ENCODE measurements at regions not wholly inside any gene's neighbourhood (a gene's known extent, or its start where the extent isn't known, plus 50 kb on each side); places are given as distances from the start of the nearest gene placed in this dataset.
"Not testable (repeated sequence)": the region's sequence is repeated elsewhere in the genome, so short reads cannot be mapped to it uniquely, and the experiment has no call there.

GRCh38 chr5:51632793-51633192 lies 249.5 kb downstream of the ISL1 start:
- no peak overlapping the region for H2AFZ ChIP-seq (ENCODE audit: low read depth, low read length)
- TF ChIP-seq EP300 (conservative IDR thresholded peaks at IDR 0.05; ENCODE audit: poor library complexity, severe bottlenecking) = no peak
- TF ChIP-seq TAF1 (IDR thresholded peaks at IDR 0.05; ENCODE audit: low read depth) = no peak
- no peak for TF ChIP-seq RAD21 (conservative IDR thresholded peaks at IDR 0.05)
- no peak for TF ChIP-seq EZH2 (IDR thresholded peaks at IDR 0.05; ENCODE audit: borderline replicate concordance, insufficient read depth, low read length, poor library complexity, severe bottlenecking)
- TF ChIP-seq REST (IDR thresholded peaks at IDR 0.05; ENCODE audit: borderline replicate concordance) = no peak
- no peak for TF ChIP-seq MXI1 (conservative IDR thresholded peaks at IDR 0.05; ENCODE audit: poor library complexity, severe bottlenecking)
- no peak for TF ChIP-seq SMC3 (conservative IDR thresholded peaks at IDR 0.05; ENCODE audit: poor library complexity)
- no peak for TF ChIP-seq POLR2AphosphoS5 (IDR thresholded peaks at IDR 0.05)
- TF ChIP-seq CTCF (IDR thresholded peaks at IDR 0.05; ENCODE audit: poor library complexity, severe bottlenecking) = no peak

GRCh38 chr5:51636973-51637372 lies 253.7 kb downstream of the ISL1 start:
- not testable (repeated sequence) for H3K9me3 ChIP-seq (ENCODE audit: low read length); H4K20me1 ChIP-seq (ENCODE audit: insufficient read depth); H3K4me3 ChIP-seq (ENCODE audit: low read length); H3K4me2 ChIP-seq (ENCODE audit: low read length); H3K79me2 ChIP-seq (replicated peaks; ENCODE audit: insufficient read depth, low read length); H3K27me3 ChIP-seq (ENCODE audit: insufficient read depth, low read depth, low read length); H3K27ac ChIP-seq (ENCODE audit: low read length); H2AFZ ChIP-seq (ENCODE audit: low read depth, low read length); H3K9me2 ChIP-seq (ENCODE audit: insufficient read depth, low read length); H3F3A ChIP-seq (ENCODE audit: insufficient read depth, low read length, poor library complexity, severe bottlenecking); H3K9ac ChIP-seq (ENCODE audit: low read length); H3K36me3 ChIP-seq (ENCODE audit: insufficient read depth, low read length)

More at GRCh38 chr5:51632793-51633192, 249.5 kb downstream of the ISL1 start:
- Histone ChIP-seq H3K4me2 (ENCODE audit: low read length) (no peak overlapping the region), H3K9me3 (ENCODE audit: low read length) (no peaks in the 10 kb centered on the region), H3K79me2 (replicated peaks; ENCODE audit: insufficient read depth, low read length) (no peaks in the 10 kb centered on the region), H3K4me3 (ENCODE audit: low read length) (no peak overlapping the region), H3K27ac (ENCODE audit: low read length) (no peak overlapping the region), H3K36me3 (ENCODE audit: insufficient read depth, low read length) (no peaks in the 10 kb centered on the region), H3K27me3 (ENCODE audit: insufficient read depth, low read depth, low read length) (no peaks in the 10 kb centered on the region), H3K9me2 (ENCODE audit: insufficient read depth, low read length) (no peaks in the 10 kb centered on the region), H3K9ac (ENCODE audit: low read length) (no peak overlapping the region), H3F3A (ENCODE audit: insufficient read depth, low read length, poor library complexity, severe bottlenecking) (no peaks in the 10 kb centered on the region), H4K20me1 (ENCODE audit: insufficient read depth) (no peaks in the 10 kb centered on the region)

GRCh38 chr5:51644976-51645375 lies 261.7 kb downstream of the ISL1 start:
- H3K27ac ChIP-seq (ENCODE audit: low read length) = no peak overlapping the region
- no peak overlapping the region for H3K4me3 ChIP-seq (ENCODE audit: low read length)
- H4K20me1 ChIP-seq (ENCODE audit: insufficient read depth) = no peaks in the 10 kb centered on the region
- no peaks in the 10 kb centered on the region for H3K79me2 ChIP-seq (replicated peaks; ENCODE audit: insufficient read depth, low read length)
- no peak overlapping the region for H2AFZ ChIP-seq (ENCODE audit: low read depth, low read length)
- no peaks in the 10 kb centered on the region for H3F3A ChIP-seq (ENCODE audit: insufficient read depth, low read length, poor library complexity, severe bottlenecking)
- H3K9me2 ChIP-seq (ENCODE audit: insufficient read depth, low read length) = no peaks in the 10 kb centered on the region
- no peaks in the 10 kb centered on the region for H3K36me3 ChIP-seq (ENCODE audit: insufficient read depth, low read length)
- no peak for TF ChIP-seq REST (IDR thresholded peaks at IDR 0.05; ENCODE audit: borderline replicate concordance)
- TF ChIP-seq TAF1 (IDR thresholded peaks at IDR 0.05; ENCODE audit: low read depth) = no peak
- TF ChIP-seq EZH2 (IDR thresholded peaks at IDR 0.05; ENCODE audit: borderline replicate concordance, insufficient read depth, low read length, poor library complexity, severe bottlenecking) = no peak
- no peak for TF ChIP-seq EP300 (conservative IDR thresholded peaks at IDR 0.05; ENCODE audit: poor library complexity, severe bottlenecking)
- TF ChIP-seq RAD21 (conservative IDR thresholded peaks at IDR 0.05) = no peak
- TF ChIP-seq CTCF (IDR thresholded peaks at IDR 0.05; ENCODE audit: poor library complexity, severe bottlenecking) = no peak
- no peak for TF ChIP-seq MXI1 (conservative IDR thresholded peaks at IDR 0.05; ENCODE audit: poor library complexity, severe bottlenecking)
- no peak for TF ChIP-seq SMC3 (conservative IDR thresholded peaks at IDR 0.05; ENCODE audit: poor library complexity)
- no peak for TF ChIP-seq POLR2AphosphoS5 (IDR thresholded peaks at IDR 0.05)
- H3K9ac ChIP-seq (ENCODE audit: low read length) = no peak overlapping the region
- no peaks in the 10 kb centered on the region for H3K9me3 ChIP-seq (ENCODE audit: low read length)
- H3K27me3 ChIP-seq (ENCODE audit: insufficient read depth, low read depth, low read length) = no peaks in the 10 kb centered on the region
- no peak overlapping the region for H3K4me2 ChIP-seq (ENCODE audit: low read length)

Data from neural cell (in vitro differentiated cells).